GM03348 (cell line): ENCODE measurements at regions not wholly inside any gene's neighbourhood (a gene's known extent, or its start where the extent isn't known, plus 50 kb on each side); places are given as distances from the start of the nearest gene placed in this dataset.
"Not testable (repeated sequence)": the region's sequence is repeated elsewhere in the genome, so short reads cannot be mapped to it uniquely, and the experiment has no call there.

ENCODE experiments used
- DNase-seq: peaks from one replicate; pipeline ENCODE4 v3.0.0; 2012; ENCODE audit warnings: low spot score

DNA sequence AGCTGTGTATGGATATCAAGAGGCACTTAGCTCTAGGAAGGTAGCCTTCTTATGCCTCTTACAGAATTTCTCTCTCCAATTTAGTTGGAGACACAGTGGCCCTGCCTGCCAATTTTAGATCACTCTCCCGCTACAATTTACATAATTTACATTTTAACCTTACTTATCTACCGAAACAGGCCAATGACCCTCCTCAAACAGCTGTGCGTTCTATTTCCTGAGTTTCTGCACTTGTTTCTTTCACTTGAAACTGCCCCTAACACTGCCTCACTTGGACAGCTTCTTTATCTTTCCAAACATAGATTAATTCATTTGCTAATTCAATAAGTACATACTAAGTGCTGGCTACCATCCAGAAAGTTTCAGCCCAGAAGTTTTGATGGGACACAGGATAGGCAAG, 52.9 kb upstream of the HDDC2 start:
- DNase-seq: no peak

DNA sequence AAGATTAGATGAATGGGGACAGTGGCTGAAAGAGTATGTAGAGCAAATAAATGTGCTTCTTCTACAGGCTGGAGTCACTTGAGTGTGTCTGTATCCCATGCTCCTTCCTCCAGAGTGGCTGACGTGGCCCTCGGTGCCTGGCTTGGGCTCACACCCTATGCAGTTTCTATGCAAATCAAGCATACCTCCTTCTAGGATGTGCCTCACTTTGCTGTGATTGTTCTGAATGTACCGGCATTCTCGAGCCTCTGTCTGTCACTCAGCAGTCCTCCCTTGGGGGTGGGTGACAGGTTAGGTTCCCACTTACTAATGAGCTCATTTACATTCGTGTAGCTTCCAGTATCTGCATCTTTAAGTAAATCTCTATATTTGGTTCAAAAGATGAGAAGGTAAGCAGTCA, 55.1 kb upstream of the HDDC2 start:
- DNase-seq: no peak

DNA sequence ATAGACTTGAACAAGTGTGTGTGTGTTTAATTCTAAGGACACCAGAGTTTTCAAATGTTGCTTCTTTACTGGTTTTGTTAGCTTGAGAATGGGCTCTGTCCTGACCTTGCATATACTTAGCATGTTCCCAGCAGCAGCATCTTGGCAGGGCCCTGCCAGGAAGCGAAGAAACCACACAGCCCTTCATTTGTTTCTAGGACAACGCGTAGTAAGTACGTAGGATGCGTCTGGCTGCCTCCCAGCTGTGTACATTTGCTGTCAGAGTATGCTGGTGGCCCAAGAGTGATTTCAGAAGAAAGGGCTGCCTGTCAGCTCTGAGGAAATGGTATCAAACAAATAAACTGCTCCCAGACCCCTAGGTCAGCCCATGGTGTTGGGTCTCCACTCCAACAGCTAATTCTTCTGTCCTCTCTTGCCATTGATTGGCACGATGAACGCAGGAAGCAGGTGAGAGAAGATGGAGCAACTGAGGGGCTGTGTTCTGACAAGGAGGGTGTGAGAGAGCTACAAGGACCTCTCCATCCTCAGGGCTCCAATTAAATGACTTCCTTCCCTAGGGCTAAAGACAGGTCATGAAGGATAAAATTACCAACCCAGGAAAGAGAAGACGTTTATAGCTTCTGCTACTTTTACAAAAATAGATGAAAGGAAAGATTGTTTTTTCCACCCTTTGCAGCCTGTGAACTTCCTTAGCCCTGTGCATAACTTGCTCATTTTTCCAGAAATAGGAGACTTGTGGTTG, 55.9 kb upstream of the HDDC2 start:
- no peak for DNase-seq

DNA sequence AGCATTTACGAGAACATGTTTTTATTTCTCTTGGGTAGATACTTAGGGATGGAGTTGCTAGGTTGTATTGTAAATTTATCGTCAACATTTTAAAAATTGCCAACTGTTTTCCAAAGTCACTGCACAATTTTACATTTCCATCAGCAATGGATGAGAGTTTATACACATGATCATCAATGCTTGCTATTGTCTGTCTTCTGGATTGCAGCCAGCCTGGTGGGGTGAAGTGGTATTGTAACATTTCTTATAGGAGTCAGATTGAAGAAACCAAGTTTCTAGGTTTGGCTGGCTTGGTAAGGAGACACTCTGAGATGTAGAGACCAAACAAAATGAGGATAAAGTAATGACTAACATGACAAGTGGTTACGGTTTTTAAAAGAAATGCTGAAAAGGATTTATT, 57.1 kb upstream of the HDDC2 start:
- no peak for DNase-seq

DNA sequence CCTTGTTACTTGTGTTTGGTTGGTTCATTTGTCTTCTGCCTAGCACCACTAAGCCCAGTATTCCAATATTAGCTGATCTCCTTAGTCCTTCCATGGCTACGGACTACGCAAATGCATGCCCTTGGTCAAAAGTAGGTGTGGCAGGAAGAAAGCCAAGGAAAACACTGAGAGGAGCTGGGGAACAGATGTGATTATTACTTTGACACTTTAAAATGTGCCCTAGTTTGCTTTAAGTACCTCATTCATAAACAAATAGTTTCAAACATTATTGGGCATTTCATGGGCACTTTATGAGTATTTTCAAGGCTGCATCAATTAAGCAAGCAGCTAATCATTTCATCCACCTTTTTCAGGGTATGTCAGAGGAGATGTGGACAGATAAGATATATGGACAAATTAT, 60.1 kb upstream of the HDDC2 start:
- no peak for DNase-seq

DNA sequence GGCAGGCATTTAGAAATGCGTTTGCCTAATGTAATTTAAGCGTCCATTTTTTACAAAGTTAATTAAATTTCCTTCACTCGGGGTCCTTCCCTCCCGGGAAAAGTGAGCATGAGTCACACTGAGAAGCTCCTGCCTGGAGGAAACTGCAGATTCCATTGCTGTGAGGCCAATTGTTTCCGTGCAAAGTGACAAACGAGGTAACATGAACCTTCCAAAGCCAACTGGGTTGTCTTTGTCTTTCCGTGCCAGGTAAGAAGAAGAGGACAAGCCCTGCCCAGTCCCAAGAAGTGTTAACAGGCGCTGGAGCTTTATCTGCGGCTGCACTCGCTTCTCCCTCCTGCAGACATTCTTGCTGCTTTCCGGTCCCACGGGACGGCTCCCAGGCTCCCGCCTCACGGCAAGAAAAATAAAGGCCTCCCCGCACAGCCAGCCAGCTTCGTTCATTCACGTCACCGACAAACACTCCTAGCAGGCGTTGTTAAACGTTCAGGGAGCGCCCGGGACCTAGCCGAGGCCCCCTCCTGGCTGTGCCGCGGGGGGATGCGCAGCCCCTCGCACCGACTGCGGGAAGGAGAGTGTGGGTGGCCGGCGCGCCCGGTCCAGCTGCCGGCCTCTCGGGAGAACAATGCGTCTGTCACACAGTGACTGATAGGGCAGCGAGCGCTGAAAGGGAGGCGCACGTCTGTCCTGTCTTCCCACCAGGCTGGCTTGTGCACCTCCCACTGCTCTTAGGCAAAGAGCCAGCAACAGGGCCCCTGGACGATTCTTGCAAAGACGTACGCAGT, 61.5 kb upstream of the HDDC2 start:
- DNase-seq: peak; percentile 55

DNA sequence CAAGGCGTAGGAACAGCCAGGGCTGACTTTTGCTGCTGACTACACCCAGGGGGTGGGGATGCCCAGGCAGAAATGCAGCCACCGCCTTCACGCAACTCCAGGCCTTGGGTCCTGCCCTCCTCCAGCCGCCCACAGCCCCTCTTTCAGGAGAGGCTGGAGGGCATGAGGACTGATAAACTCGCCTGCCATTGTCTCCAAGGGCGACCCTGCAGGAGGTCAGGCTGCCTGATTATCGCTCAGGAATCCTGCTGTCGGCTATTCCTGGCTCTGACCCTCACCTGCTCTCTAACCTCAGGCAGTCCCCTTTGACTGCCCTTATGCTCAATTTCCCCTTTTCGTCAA, 62.0 kb upstream of the HDDC2 start:
- DNase-seq: no peak

DNA sequence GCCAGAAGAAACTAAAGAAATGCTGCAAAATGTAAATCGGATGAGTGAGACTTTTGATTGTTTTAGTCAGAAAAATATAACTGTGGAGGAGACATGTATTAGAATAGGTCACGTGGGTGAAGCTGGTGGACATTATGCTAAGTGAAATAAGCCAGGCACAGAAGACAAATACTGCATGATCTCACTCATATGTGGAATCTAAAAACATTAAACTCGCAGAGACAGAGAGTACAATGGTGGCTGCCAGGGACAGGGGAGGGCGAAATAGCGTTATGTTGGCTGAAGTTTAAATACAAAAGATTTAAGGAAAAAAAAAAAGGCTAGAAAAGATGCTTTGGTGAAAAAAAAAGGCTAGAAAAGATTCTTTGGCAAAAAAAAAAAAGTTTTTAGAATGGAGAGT, 63.5 kb upstream of the HDDC2 start:
- no peak for DNase-seq

DNA sequence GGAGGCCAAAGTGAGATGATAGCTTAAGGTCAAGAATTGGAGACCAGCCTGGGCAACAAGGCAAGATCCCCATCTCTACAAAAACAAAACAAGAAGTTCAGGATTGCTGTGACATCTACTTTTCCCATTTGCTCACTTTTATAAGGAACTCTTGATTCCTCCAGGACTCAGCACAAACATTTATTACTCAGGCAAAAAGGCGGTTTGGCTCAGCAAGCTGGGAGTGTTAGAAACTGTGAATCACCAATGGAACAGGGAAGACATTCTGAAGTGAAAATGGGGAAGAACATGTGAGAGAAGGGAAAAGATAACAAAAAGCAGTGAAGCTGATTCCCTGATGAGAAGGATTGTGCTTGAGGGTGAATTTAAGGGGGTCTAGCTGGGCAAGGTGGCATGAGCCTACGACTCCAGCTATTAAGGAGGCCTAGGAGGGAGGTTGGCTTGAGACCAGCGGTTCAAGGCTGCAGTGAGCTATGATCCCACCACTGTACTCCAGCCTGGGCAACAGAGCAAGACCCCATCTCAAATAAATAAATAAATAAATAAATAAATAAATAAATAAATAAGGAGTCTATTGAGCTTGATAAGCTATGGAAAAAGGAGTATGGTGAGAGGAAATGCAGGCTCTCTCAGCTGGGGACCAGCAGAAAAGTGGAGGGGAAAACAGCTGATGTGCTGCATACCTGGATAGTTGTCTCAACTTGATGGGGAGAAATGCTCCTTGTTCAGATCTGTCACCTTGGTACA, 65.4 kb upstream of the HDDC2 start:
- DNase-seq: no peak

DNA sequence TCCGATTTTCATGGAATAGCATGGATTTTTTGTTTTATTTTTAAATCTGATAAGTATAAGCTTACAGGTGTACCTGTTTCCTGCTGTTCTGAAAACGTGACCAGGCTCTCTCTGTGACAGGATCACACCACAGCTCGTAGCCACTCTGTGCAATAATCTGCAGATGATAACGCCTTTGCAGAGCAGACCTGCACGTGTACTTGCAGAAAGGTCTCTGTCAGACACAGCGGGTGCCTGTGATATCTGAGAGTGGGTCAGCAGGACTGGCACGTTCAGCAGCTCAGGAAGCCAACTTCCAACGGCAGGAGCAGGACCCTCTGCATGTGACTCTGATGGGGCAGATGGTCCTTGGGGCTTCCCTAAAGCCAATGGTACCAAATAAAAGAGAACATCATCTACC, 68.6 kb upstream of the HDDC2 start:
- no peak for DNase-seq

DNA sequence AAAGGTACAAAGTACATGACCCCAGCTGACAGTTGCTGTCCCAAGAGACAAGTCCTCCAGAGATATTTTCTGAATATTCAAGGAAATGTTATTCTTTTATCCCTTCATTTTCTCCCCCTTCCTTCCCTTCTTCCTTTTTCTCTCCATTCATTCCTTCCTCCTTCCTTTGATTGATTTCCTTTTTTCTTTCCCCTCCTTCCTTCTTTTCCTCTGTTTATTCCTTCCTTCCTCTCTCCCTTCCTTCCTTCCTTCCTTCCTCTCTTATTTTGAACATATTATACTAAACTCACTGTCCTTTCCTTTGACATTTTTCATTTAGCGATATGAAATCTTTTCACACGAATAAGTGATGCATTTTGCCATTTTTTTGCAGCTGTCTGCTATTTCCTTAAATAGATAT, 73.2 kb upstream of the HDDC2 start:
- no peak for DNase-seq

DNA sequence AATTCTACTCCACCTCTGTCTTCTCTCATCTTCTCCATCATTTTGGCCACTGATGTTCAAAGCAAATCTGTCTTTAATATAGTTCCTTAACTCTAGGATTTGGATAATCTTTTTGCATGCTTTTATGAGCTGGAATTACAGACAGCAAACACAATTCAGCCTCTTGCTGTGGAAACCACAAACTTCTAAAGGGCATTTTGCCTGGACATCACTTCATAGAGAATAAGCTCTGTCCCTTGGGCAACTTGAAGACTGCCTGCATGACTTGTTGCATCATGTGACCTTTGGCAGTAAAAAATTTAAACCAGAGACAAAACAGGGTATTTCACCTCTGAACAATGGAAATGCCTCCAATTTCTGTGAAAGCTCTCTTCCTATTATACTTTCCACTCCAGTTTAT, 74.1 kb upstream of the HDDC2 start:
- no peak for DNase-seq

DNA sequence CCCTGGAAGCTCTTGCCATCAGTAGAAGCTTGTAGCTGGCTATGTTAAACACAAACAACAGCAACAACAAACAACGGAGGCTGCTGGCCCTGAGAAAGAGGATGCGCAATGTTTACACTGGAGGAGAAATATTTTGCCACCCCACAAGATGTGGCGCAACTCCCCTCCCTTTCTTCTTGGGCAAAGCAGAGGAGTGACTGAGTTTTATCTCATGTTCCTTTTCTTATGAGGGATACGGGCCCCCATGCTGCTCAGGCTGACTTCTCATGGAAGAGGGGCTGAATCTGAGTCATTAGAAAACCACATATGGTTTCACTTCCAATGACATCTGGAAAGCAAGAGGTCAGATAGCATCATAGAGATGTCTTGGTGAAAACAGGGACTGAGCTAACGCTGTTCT, 75.9 kb upstream of the HDDC2 start:
- no peak for DNase-seq

DNA sequence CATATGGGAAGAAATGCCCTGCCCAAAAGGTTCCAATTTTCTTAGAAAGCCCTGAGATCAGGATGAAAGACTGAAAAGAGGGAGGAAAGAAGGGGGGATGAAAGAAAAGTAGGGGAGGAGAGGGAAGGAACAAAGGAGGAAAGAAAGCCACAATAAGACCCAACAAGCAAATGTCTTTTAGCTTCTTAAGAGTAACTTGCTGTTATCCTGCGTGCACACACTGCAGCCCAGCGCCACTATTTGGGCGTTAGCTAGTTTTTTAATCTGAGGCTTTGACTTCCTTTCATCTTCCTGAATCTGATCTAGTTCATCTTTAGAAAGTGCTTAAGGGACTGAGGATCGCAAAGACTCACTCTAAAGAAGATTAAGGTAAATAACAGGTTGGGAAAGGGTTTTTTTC, 77.4 kb upstream of the HDDC2 start:
- no peak for DNase-seq

DNA sequence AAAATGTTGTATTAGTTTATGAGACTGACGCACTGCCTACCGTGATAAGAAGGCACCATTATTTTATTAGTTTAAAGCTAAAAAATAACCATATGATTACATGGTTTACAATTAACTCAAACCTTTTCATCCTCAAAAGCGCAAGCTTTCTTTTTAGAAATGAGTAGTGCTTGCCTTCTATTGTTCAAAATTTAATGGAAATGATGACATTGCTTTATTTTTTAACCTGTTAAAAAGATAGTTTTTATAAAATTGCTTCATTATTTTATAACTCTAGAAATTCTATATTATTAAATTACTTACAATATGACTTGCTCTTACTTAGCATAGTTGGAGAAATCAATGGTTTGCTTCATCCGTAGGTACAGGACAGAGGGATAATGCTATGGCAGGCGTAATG, 78.7 kb upstream of the HDDC2 start:
- no peak for DNase-seq

DNA sequence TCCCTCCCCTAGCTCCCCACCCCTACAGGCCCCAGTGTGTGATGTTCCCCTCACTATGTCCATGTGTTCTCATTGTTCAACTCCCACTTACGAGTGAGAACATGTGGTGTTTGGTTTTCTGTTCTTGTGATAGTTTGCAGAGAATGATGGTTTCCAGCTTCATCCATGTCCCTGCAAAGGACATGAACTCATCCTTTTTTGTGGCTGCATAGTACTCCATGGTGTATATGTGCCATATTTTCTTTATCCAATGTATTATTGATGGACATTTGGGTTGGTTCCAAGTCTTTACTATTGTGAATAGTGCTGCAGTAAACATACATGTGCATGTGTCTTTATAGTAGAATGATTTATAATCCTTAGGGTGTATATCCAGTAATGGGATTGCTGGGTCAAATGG, 84.6 kb upstream of the HDDC2 start:
- DNase-seq: not testable (repeated sequence)

DNA sequence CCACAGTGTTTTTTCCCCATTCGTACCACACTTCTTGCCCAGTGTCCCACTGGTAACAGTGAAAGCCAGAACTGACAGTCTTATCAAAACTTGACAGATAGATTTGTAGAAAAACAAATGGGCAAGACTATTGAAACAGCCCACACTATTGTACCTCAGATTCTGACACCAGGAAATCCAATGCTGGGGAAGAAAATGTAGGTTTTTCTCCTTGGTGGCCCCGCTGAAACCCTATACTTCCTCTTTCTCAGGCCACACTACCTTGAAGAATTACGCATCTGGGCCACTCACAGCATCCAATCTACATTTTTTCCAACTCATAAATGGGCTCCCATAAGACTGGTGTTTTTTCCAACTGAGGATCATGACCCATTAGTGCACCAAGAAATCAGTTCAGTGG, 90.9 kb upstream of the HDDC2 start:
- DNase-seq: no peak

DNA sequence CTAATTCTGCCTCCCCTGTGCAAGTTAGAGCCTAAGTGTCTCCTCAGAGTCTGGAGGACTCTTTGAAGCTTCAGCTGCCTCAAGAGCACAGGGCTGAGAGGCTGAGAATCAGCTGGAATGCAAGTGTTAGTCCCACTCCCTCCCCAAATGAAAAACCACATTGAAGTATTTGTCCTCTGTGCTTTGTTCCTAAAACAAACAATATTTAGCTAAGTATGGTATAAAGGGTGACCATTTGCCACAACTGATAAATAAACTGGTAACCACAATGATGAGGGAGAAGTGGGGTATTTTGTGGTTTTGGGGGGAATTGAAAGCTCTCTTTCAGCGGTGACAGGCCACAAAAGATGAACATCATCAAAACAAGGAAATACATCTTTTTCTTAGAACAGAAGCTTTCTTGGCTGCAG, 91.7 kb upstream of the HDDC2 start:
- DNase-seq: no peak

DNA sequence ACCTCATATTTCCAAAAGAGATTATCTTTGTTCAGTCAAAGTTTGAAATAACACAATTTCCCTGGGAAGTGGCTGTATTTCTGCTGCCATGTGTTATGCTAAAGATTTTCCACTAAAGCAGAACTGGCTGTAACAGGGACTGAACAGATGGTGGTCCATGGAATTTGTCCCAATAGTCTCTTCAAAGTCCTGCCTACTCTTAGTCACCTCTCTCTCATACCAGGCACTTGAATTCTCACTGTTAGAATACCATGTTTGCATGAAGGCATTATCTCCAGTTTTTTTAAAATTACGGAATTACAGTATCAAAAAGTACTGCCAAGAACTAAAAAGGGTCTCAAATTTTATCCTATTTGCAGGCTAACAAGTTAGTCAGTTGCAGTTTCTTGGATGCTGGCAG, 105.0 kb upstream of the HDDC2 start:
- no peak for DNase-seq

DNA sequence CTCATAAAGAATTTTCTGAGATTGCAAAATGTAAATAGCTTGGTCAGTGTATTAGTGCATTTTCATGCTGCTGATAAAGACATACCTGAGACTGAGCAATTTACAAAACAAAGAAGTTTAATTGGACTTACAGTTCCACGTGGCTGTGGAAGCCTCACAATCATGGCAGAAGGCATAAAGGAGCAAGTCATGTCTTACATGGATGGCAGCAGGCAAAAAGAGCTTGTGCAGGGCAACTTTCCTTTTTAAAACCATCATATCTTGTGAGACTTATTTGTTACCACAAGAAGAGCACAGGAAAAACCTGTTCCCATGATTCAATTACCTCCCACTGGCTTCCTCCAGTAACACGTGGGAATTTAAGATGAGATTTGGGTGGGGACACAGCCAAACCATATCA, 112.7 kb upstream of the HDDC2 start:
- DNase-seq: no peak

DNA sequence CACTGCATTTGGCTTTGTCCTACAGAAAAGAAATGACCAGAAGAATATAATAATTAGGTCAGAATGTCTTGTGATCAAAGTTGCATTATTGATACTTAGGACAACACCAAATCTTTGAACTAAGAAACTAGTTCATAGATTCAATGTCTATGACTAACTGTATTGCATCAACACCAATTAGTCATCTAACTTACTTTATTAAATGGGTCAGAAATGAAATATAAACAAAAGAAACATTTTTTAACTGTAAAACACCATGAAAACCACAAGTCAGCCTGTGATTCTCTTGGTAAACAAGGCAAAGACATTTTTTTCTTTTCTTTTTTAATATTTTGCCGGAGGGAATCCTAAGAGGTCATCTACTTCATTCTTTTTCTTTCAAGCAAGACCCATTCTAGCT, 114.1 kb upstream of the HDDC2 start:
- DNase-seq: no peak

DNA sequence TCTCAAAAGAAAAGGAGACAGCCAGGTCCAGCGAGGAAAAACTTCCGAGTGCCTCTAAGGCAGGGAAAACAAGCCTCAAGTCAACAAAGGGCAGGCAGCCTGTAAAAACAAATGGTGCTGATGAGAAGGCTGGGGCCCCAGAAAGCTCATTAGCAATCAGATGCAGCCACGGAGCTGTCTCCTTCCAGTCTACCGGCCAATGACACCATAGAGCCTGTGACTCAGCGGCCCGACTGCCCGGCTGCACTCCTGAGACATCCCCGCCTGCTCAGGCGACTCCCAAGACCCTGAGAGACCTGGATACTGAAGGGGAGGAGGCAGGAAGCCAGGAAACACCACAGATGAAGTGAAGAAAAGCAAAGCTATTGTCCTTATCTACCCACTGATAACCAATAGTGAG, 120.1 kb upstream of the HDDC2 start:
- DNase-seq: no peak

DNA sequence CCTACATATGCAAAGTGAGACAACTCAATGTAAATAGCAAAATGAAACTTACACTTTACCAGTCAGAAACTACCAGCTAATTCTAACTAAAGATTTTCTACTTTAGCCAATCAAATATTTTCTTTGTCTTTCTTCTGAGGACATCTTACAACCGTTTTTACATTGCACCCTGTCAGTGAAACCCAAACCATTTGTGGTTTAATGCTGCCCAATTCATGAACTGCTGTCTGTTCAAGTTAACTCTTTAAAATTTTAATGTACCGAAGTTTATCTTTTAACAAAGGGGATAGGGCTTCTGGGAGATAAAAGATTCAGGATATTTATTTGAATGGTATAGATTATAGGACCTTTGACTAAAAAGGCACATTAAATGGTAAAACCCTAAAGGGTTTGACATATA, 121.3 kb upstream of the HDDC2 start:
- DNase-seq: no peak
